K562 (cell line): ENCODE measurements at regions not wholly inside any gene's neighbourhood (a gene's known extent, or its start where the extent isn't known, plus 50 kb on each side); places are given as distances from the start of the nearest gene placed in this dataset.

Source experiments
- ATAC-seq: fragments of 200-7000 bp; cut with Tn5 transposase; 3 replicates; pipeline ENCODE4 v1.9.1; 2020; ENCODE audit warnings: moderate library complexity
- BruUV-seq: library from RNA; stranded (reverse); fragments of 400-500 nt; replicated peaks from 2 replicates; lab custom pipeline; 2021; lab: Mats Ljungman, UMichigan
- CTCF ChIA-PET: fragments of 300-600 bp; formaldehyde crosslinking; extraction: SDS; loops from one replicate; lab custom pipeline; 2021; ENCODE audit warnings: low intra/inter-chr PET ratio; lab: Yijun Ruan, JAX
- POLR2A ChIA-PET: fragments of 300-600, 350-650 bp; sonication (Branson Sonifier 250); formaldehyde crosslinking; extraction: SDS; loops from one replicate; lab custom pipeline; 2021; ENCODE audit warnings: antibody characterized with exemption, inconsistent platforms; lab: Yijun Ruan, JAX
- DNase-seq, 4 experiments: peaks; one replicate each; pipeline versions ENCODE4 v3.0.0 to v3.0.0-alpha.2; 2011 to 2018; ENCODE audit warnings: low spot score in 3 of 4, mixed read lengths in 3 of 4; ENCODE audit errors: extremely low read depth in 1 of 4
- FAIRE-seq: peaks from 2 replicates; lab custom pipeline; 2011; peaks lifted over from hg19 to GRCh38; lab: Jason Lieb, UNC
- H2AFZ ChIP-seq: 2 replicates; pipeline ENCODE4 v1.6.0; 2011; ENCODE audit warnings: low read depth, low read length, control low read depth, inconsistent platforms
- H3K27ac ChIP-seq: fragments of 200-600 bp; 3 replicates; pipeline ENCODE4 v1.8.0; 2011; ENCODE audit warnings: low read depth, mild to moderate bottlenecking, control low read depth, inconsistent platforms, low read length, moderate library complexity, mixed read lengths; ENCODE audit errors: extremely low read depth
- H3K27me3 ChIP-seq, 2 experiments: fragments of 300-600 bp in 1 of 2; 2 replicates in 1 of 2; 3 replicates in 1 of 2; pipeline versions ENCODE4 v1.6.0 to v1.8.0; 2011; ENCODE audit warnings: inconsistent platforms in 2 of 2, low read length in 2 of 2, mild to moderate bottlenecking in 1 of 2, mixed read lengths in 1 of 2, moderate library complexity in 1 of 2; ENCODE audit not compliant: control insufficient read depth in 2 of 2, insufficient read depth in 2 of 2
- H3K36me3 ChIP-seq: fragments of 300-600 bp; 3 replicates; pipeline ENCODE4 v1.8.0; 2011; ENCODE audit warnings: mild to moderate bottlenecking, low read length, inconsistent platforms; ENCODE audit not compliant: control insufficient read depth, insufficient read depth
- H3K4me1 ChIP-seq, 2 experiments: fragments of 200-600 bp in 1 of 2; replicated peaks in 1 of 2; 2 replicates in 1 of 2; 3 replicates in 1 of 2; pipeline versions ENCODE4 v1.5.1 to v1.8.0; 2011; ENCODE audit warnings: inconsistent platforms in 2 of 2, low read length in 2 of 2, mild to moderate bottlenecking in 1 of 2, mixed read lengths in 1 of 2, moderate library complexity in 1 of 2; ENCODE audit not compliant: control insufficient read depth in 2 of 2, insufficient read depth in 2 of 2
- H3K4me2 ChIP-seq: 2 replicates; pipeline ENCODE4 v1.6.1; 2011; ENCODE audit warnings: low read length, control low read depth, inconsistent platforms, mixed read lengths; ENCODE audit not compliant: insufficient read depth
- H3K4me3 ChIP-seq: fragments of 200-600 bp; sonication (generic), shearing (Covaris generic); 2 replicates; pipeline ENCODE4 v1.5.1; 2016; ENCODE audit warnings: control low read depth, inconsistent platforms
- H3K79me2 ChIP-seq: fragments of 200-600 bp; 3 replicates; pipeline ENCODE4 v1.8.0; 2011; ENCODE audit warnings: low read length, inconsistent platforms; ENCODE audit not compliant: control insufficient read depth, insufficient read depth
- H3K9ac ChIP-seq, 2 experiments: 2 replicates each; pipeline versions ENCODE4 v1.6.0 to v1.6.1; 2011; ENCODE audit warnings: low read depth in 2 of 2, low read length in 2 of 2, control low read depth in 1 of 2, inconsistent platforms in 1 of 2, mild to moderate bottlenecking in 1 of 2, mixed read lengths in 1 of 2; ENCODE audit not compliant: insufficient read depth in 1 of 2
- H3K9me1 ChIP-seq: one replicate; pipeline ENCODE4 v1.6.0; 2011; ENCODE audit warnings: inconsistent platforms, mild to moderate bottlenecking, low read length, moderate library complexity; ENCODE audit not compliant: control insufficient read depth, insufficient read depth
- H3K9me3 ChIP-seq: replicated peaks from 2 replicates; pipeline ENCODE4 v1.5.1; 2011; ENCODE audit warnings: low read depth, low read length, inconsistent platforms; ENCODE audit not compliant: control insufficient read depth, insufficient read depth
- H4K20me1 ChIP-seq: replicated peaks from 2 replicates; pipeline ENCODE4 v1.6.1; 2011; ENCODE audit warnings: low read length, inconsistent platforms, mixed read lengths; ENCODE audit not compliant: control insufficient read depth, insufficient read depth
- CBX8 ChIP-seq: fragments of 200-600 bp; sonication (generic); IDR thresholded peaks from 2 replicates; pipeline ENCODE4 v1.6.1; 2012; ENCODE audit warnings: borderline replicate concordance, mixed run types, low read depth, mild to moderate bottlenecking, moderate library complexity, mixed read lengths, low read length, control low read depth, inconsistent platforms; ENCODE audit not compliant: poor library complexity, severe bottlenecking; ENCODE audit errors: extremely low read depth
- HBP1 ChIP-seq: fragments of 450-650 bp; formaldehyde crosslinking; IDR thresholded peaks from 2 replicates; pipeline ENCODE4 v1.4.0; 2022; ENCODE audit warnings: missing genetic modification characterization
- POLR3G ChIP-seq: IDR thresholded peaks from 2 replicates; pipeline ENCODE4 v1.6.1; 2011; ENCODE audit not compliant: insufficient read length, insufficient replicate concordance; ENCODE audit errors: extremely low read depth
- SAFB ChIP-seq: fragments of 200-400 bp; formaldehyde crosslinking; IDR thresholded peaks from 2 replicates; pipeline ENCODE4 v1.6.1; 2017; ENCODE audit warnings: low read depth, low read length, borderline replicate concordance
- ZNF318 ChIP-seq, 2 experiments: fragments of 450-650 bp; IDR thresholded peaks; 2 replicates each; pipeline ENCODE4 v1.6.1; 2016; ENCODE audit warnings: mild to moderate bottlenecking in 2 of 2, borderline replicate concordance in 1 of 2, low read depth in 1 of 2, moderate library complexity in 1 of 2
- ZNF354B ChIP-seq: fragments of 250-450 bp; sonication (Bioruptor Pico); IDR thresholded peaks from 2 replicates; pipeline ENCODE4 v1.4.0; 2020
- WGBS: fragments of 100-300 bp; shearing (Covaris generic); methylation state at CpG from one replicate; pipeline ENCODE4 v1.1.6; 2016; ENCODE audit warnings: low coverage, mixed read lengths; ENCODE audit not compliant: insufficient coverage; ENCODE audit errors: missing lambda C conversion rate; 5-methylcytosine and 5-hydroxymethylcytosine counted together
- in situ Hi-C: fragments of 300-500 bp; cut with MboI; formaldehyde crosslinking; loops from 4 replicates; pipeline ENCODE4 v1.15.0; 2018; ENCODE audit warnings: inconsistent platforms, mixed read lengths
- intact Hi-C: fragments of 100-400 bp; cut with micrococcal nuclease; formaldehyde crosslinking; loops from 2 replicates; pipeline ENCODE4 v1.14.2; 2022

- ATAC-seq (no peak), DNase-seq (no peak), FAIRE-seq (no peak)
- Histone ChIP-seq H3K36me3 (no peaks in the 10 kb centered on the region), H3K4me1 (no peaks in the 10 kb centered on the region), H3K9me3 (no peaks in the 10 kb centered on the region), H3K9me1 (no peaks in the 10 kb centered on the region), H3K4me3 (no peak overlapping the region), H4K20me1 (no peaks in the 10 kb centered on the region), H2AFZ (no peak overlapping the region), H3K4me2 (no peak overlapping the region), H3K79me2 (no peaks in the 10 kb centered on the region), H3K9ac (no peak overlapping the region), H3K27ac (no peak overlapping the region), H3K27me3 (no peaks in the 10 kb centered on the region)
- 0% methylated on average over 3 of the region's 3 CpGs for WGBS
- ChIA-PET CTCF (no interaction called here), POLR2A (no interaction called here)
- in situ Hi-C loops, result no loop called here
- no TSS peak for BruUV-seq
- TF ChIP-seq CBX8 (no peak), ZNF318 (IDR thresholded peaks at IDR 0.05; ENCODE audit: borderline replicate concordance in 1 of 2, low read depth in 1 of 2) (no peak), POLR3G (no peak), HBP1 (CRISPR knock-in tag) (no peak), ZNF354B (CRISPR knock-in tag) (no peak), SAFB (no peak)
- intact Hi-C loops, result no loop called here
Measured at GRCh38 chr1:208564466-208564865, 320.3 kb upstream of the PLXNA2 start.
